H1 (cell line): ENCODE measurements at regions not wholly inside any gene's neighbourhood (a gene's known extent, or its start where the extent isn't known, plus 50 kb on each side); places are given as distances from the start of the nearest gene placed in this dataset.

ENCODE experiments used
- CTCF ChIP-seq, 3 experiments: IDR thresholded peaks; 1 replicate in 2 of 3; 2 replicates in 1 of 3; pipeline versions ENCODE4 v1.5.1 to v1.6.1; 2011; ENCODE audit warnings: low read length in 3 of 3, mild to moderate bottlenecking in 3 of 3, inconsistent platforms in 2 of 3, low read depth in 1 of 3, moderate library complexity in 1 of 3; ENCODE audit not compliant: insufficient read depth in 1 of 3; ENCODE audit errors: control extremely low read depth in 1 of 3
- JUND ChIP-seq: IDR thresholded peaks from 2 replicates; pipeline ENCODE4 v1.6.1; 2011; ENCODE audit warnings: mild to moderate bottlenecking, improper control_type of control experiment, low read length
- MAFK ChIP-seq: IDR thresholded peaks from 2 replicates; pipeline ENCODE4 v1.6.1; 2012; ENCODE audit warnings: low read depth, mild to moderate bottlenecking, improper control_type of control experiment, low read length
- NANOG ChIP-seq: IDR thresholded peaks from 2 replicates; pipeline ENCODE4 v1.6.1; 2011; ENCODE audit warnings: low read length, low read depth, mild to moderate bottlenecking, inconsistent platforms; ENCODE audit not compliant: insufficient read depth, poor library complexity, severe bottlenecking
- RBBP5 ChIP-seq: IDR thresholded peaks from 2 replicates; pipeline ENCODE4 v1.7.1; 2012; ENCODE audit warnings: low read depth, mild to moderate bottlenecking, inconsistent platforms, low read length, moderate library complexity, borderline replicate concordance
- SIX5 ChIP-seq: IDR thresholded peaks from 2 replicates; pipeline ENCODE4 v1.6.1; 2011; ENCODE audit warnings: mild to moderate bottlenecking, low read depth, low read length
- TAF1 ChIP-seq: IDR thresholded peaks from 2 replicates; pipeline ENCODE4 v1.6.1; 2011; ENCODE audit warnings: mild to moderate bottlenecking, low read depth, low read length
- USF2 ChIP-seq: IDR thresholded peaks from 2 replicates; pipeline ENCODE4 v1.6.1; 2011; ENCODE audit warnings: low read length, improper control_type of control experiment

- TF ChIP-seq CTCF (IDR thresholded peaks at IDR 0.05; ENCODE audit: control extremely low read depth in 1 of 3, insufficient read depth in 1 of 3, low read depth in 1 of 3, low read length in 3 of 3) (no peak), JUND (no peak), RBBP5 (no peak), SIX5 (no peak), USF2 (no peak), NANOG (no peak), TAF1 (no peak), MAFK (no peak)
- TF ChIP-seq, all 59 proteins: peak for 0
These were observed 62.3 kb upstream of the KAT6B start (continued) for GRCh38 chr10:74763934-74764591.
